Pancreas (tissue), 10 donors: ENCODE measurements at regions not wholly inside any gene's neighbourhood (a gene's known extent, or its start where the extent isn't known, plus 50 kb on each side); places are given as distances from the start of the nearest gene placed in this dataset.

Source experiments
- ATAC-seq, 4 donors: fragments of 200-7000 bp; cut with Tn5 transposase; one replicate each; pipeline versions ENCODE4 v1.8.0 to v1.9.1; 2020; ENCODE audit warnings: mild to moderate bottlenecking in 4 of 4, moderate library complexity in 4 of 4
- DNase-seq, 6 donors: peaks; one replicate each; pipeline ENCODE4 v3.0.0-alpha.2; 2020
- FAIRE-seq: peaks from 2 replicates; lab custom pipeline; 2012; peaks lifted over from hg19 to GRCh38; lab: Jason Lieb, UNC
- H3K27ac ChIP-seq, 4 donors: fragments of 200-600 bp; sonication (generic); 1 replicate in 3 of 4; 2 replicates in 1 of 4; pipeline versions ENCODE4 v1.5.0 to v1.8.0; 2020
- H3K27me3 ChIP-seq, 4 donors: fragments of 200-600 bp; one replicate each; pipeline ENCODE4 v1.8.0; 2021
- H3K36me3 ChIP-seq, 3 donors: fragments of 200-600 bp; sonication (generic) in 1 of 3; one replicate each; pipeline versions ENCODE4 v1.5.0 to v1.8.0; 2020 to 2021
- H3K4me1 ChIP-seq, 3 donors: fragments of 200-600 bp; one replicate each; pipeline ENCODE4 v1.8.0; 2021
- H3K4me3 ChIP-seq, 4 donors: fragments of 200-600 bp; sonication (generic) in 2 of 4; one replicate each; pipeline versions ENCODE4 v1.5.0 to v1.8.0; 2020 to 2021
- H3K9me3 ChIP-seq, 4 donors: fragments of 200-600 bp; one replicate each; pipeline ENCODE4 v1.8.0; 2021
- CTCF ChIP-seq, 4 donors: fragments of 200-600 bp; sonication (generic) in 3 of 4; IDR thresholded peaks; one replicate each; pipeline versions ENCODE4 v1.5.0 to v1.8.0; 2021; ENCODE audit warnings: antibody characterized with exemption in 4 of 4
- WGBS, 2 donors: extraction: QIAGEN DNeasy Blood & Tissue Kit; methylation state at CpG; one replicate each; pipeline ENCODE4 v1.1.7; 2013; 5-methylcytosine and 5-hydroxymethylcytosine counted together
- intact Hi-C, 3 donors: fragments of 100-400 bp; cut with DNase I; formaldehyde crosslinking; loops; one replicate each; pipeline versions ENCODE4 v1.11.1 to v1.14.2; 2022
- donor health status: healthy with polysubstance abuse.
- donor health status: DM: no; HTN: no; CAD: no; lungs with moderate emphysema.
- donor health status: DM: no; HTN: no; CAD: no.
- donor health status: control.
- donor health status: control.
- donor health status: Bipolar disorder and iron deficiency.
- donor health status: DM: yes; HTN: yes; CAD: no.
- donor health status: DM: no; HTN: no; CAD: no.
- donor health status: DM: no; HTN: no; CAD: no.
- donor health status: DM: yes; HTN: yes; CAD: no.

- no peaks in the 10 kb centered on the region for H3K4me1 ChIP-seq
- H3K27me3 ChIP-seq: no peaks in the 10 kb centered on the region
- no peak for FAIRE-seq
- ATAC-seq: no peak
- 90 to 94% methylated on average over 5 of the region's 5 CpGs for WGBS, 2 donors
- no peaks in the 10 kb centered on the region for H3K9me3 ChIP-seq
- no peaks in the 10 kb centered on the region for H3K36me3 ChIP-seq
- DNase-seq: no peak
- no peak for TF ChIP-seq CTCF (IDR thresholded peaks at IDR 0.05)
- H3K27ac ChIP-seq: no peak overlapping the region
- intact Hi-C loops: no loop called here
- H3K4me3 ChIP-seq: no peak overlapping the region
Measured at GRCh38 chr6:3621411-3621810, 130.1 kb downstream of the PXDC1 start.

- H3K27me3 ChIP-seq: no peaks in the 10 kb centered on the region
- no peaks in the 10 kb centered on the region for H3K9me3 ChIP-seq
- intact Hi-C loops: no loop called here
- 90 to 93% methylated on average over 3 of the region's 3 CpGs for WGBS, 2 donors
- no peaks in the 10 kb centered on the region for H3K4me1 ChIP-seq
- H3K36me3 ChIP-seq: no peaks in the 10 kb centered on the region
- TF ChIP-seq CTCF (IDR thresholded peaks at IDR 0.05): no peak
- FAIRE-seq (no peak), DNase-seq (no peak), ATAC-seq (no peak)
- H3K27ac ChIP-seq: no peak overlapping the region
- H3K4me3 ChIP-seq: no peak overlapping the region
Measured at GRCh38 chr6:3620937-3621336, 130.6 kb downstream of the PXDC1 start.

GRCh38 chr6:3620389-3620788, 131.1 kb downstream of the PXDC1 start:
- Histone ChIP-seq H3K9me3 (no peaks in the 10 kb centered on the region), H3K27ac (no peak overlapping the region), H3K4me1 (no peaks in the 10 kb centered on the region), H3K27me3 (no peaks in the 10 kb centered on the region), H3K4me3 (no peak overlapping the region), H3K36me3 (no peaks in the 10 kb centered on the region)
- intact Hi-C loops: no loop called here
- no peak for DNase-seq
- WGBS, 2 donors: 96% methylated on average over 8 of the region's 8 CpGs
- FAIRE-seq: no peak
- TF ChIP-seq CTCF (IDR thresholded peaks at IDR 0.05): no peak
- ATAC-seq: no peak

- 70 to 84% methylated on average over 4 of the region's 4 CpGs for WGBS, 2 donors
Measured at GRCh38 chr6:3619800-3620199, 131.7 kb downstream of the PXDC1 start.

GRCh38 chr6:3619201-3619600, 132.3 kb downstream of the PXDC1 start:
- DNase-seq: no peak
- intact Hi-C loops: no loop called here
- no peaks in the 10 kb centered on the region for H3K36me3 ChIP-seq
- ATAC-seq: no peak
- H3K9me3 ChIP-seq: no peaks in the 10 kb centered on the region
- no peak overlapping the region for H3K27ac ChIP-seq
- no peak for FAIRE-seq
- TF ChIP-seq CTCF (IDR thresholded peaks at IDR 0.05): no peak
- WGBS, 2 donors: 86 to 89% methylated on average over 7 of the region's 7 CpGs
- H3K4me3 ChIP-seq: no peak overlapping the region
- no peaks in the 10 kb centered on the region for H3K4me1 ChIP-seq
- H3K27me3 ChIP-seq: no peaks in the 10 kb centered on the region

More at GRCh38 chr6:3619800-3620199, 131.7 kb downstream of the PXDC1 start:
- intact Hi-C loops: no loop called here
- Histone ChIP-seq H3K4me3 (no peak overlapping the region), H3K27ac (no peak overlapping the region), H3K9me3 (no peaks in the 10 kb centered on the region), H3K27me3 (no peaks in the 10 kb centered on the region), H3K36me3 (no peaks in the 10 kb centered on the region), H3K4me1 (no peaks in the 10 kb centered on the region)
- DNase-seq (no peak), ATAC-seq (no peak), FAIRE-seq (no peak)
- TF ChIP-seq CTCF (IDR thresholded peaks at IDR 0.05): no peak
